D721Med (cell line): ENCODE measurements at regions not wholly inside any gene's neighbourhood (a gene's known extent, or its start where the extent isn't known, plus 50 kb on each side); places are given as distances from the start of the nearest gene placed in this dataset.
A peak's percentile ranks its signal among the peaks of the same experiment; 100 is the strongest.

Experiments
- DNase-seq: peaks from one replicate; pipeline ENCODE4 v3.0.0; 2011; ENCODE audit warnings: low spot score; ENCODE audit not compliant: insufficient read length
- FAIRE-seq: peaks from 2 replicates; lab custom pipeline; 2011; peaks lifted over from hg19 to GRCh38; lab: Jason Lieb, UNC
- TF ChIP-seq, protein P1 (sequence below): IDR thresholded peaks from 2 replicates; pipeline ENCODE4 v1.5.1; 2012; ENCODE audit warnings: mild to moderate bottlenecking, control low read depth; ENCODE audit not compliant: insufficient read depth; ENCODE audit errors: missing control alignments

DNA sequence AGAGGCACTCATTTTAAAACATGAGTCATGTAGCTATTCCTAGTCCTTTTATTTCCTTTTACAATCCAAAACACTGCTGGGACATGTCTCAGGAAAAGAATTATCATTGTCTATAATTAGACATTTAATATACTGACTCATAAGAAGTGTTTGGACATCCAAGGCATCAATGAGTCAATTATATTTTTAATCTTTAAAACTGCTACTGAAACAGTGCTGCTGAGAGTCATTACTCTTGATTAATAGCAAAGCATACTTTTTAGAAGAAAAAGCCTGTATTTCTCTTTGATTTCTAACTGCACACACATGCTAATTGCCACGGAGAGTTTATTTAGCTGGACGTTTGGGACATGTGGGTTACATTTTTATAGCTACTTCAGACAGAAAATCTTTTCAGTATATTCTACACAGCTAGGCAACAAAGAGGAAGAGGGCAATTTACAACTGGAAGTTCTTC, 1249.0 kb upstream of the CDH18 start:
- peak; percentile 85 for FAIRE-seq
- no peak for DNase-seq
- TF ChIP-seq, protein P1, sequence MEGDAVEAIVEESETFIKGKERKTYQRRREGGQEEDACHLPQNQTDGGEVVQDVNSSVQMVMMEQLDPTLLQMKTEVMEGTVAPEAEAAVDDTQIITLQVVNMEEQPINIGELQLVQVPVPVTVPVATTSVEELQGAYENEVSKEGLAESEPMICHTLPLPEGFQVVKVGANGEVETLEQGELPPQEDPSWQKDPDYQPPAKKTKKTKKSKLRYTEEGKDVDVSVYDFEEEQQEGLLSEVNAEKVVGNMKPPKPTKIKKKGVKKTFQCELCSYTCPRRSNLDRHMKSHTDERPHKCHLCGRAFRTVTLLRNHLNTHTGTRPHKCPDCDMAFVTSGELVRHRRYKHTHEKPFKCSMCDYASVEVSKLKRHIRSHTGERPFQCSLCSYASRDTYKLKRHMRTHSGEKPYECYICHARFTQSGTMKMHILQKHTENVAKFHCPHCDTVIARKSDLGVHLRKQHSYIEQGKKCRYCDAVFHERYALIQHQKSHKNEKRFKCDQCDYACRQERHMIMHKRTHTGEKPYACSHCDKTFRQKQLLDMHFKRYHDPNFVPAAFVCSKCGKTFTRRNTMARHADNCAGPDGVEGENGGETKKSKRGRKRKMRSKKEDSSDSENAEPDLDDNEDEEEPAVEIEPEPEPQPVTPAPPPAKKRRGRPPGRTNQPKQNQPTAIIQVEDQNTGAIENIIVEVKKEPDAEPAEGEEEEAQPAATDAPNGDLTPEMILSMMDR, result no peak

DNA sequence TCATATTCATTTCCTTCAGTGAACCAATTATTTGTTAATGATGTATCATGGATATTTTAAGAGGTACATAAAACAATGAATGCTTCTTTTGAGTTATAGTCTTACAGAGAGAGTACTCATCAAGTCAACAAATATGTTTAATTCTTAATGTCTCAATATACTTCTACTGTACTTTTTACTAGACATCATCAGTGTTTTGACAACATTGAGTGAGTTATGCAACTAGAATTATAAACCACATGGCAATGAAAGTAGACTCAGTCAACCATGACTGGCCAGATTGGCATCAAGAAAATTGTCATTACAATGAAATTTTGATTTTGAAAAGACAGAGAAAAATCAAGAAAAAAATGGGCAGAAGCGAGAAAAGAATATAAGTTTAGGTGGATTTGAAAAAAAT, 1248.1 kb upstream of the CDH18 start:
- DNase-seq (no peak), FAIRE-seq (no peak)
- TF ChIP-seq, protein P1, result no peak

DNA sequence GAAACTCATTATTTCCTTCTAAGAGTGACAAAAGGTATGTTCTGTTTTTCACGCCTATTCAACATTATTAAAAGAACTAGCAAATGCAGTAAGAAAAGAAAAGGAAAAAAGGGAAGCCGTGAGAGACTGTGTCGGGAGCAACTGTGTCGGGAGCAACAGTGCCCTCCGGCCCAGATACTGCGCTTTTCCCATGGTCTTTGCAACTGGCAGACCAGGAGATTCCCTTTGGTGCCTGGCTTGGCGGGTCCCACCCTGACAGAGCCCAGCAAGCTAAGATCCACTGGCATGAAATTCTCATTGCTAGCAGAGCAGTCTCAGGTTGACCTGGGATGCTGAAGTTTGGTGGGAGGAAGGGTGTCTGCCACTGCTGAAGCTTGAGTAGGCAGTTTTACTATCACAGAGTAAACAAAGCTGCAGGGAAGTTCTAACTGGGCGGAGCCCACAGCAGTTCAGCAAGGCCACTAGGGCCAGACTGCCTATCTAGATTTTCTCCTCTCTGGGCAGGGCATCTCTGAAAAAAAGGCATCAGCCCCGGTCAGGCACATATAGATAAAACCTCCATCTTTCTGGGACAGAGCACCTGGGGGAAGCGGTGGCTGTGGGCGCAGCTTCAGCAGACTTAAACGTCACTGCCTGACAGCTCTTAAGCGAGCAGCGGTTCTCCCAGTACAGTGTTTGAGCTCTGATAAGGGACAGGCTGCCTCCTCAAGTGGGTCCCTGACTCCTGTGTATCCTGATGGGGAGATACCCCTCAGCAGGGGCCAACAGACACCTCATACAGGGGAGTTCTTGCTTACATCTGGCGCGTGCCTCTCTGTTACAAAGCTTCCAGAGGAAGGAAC, 1237.4 kb upstream of the CDH18 start:
- DNase-seq (no peak), FAIRE-seq (no peak)
- TF ChIP-seq, protein P1, result no peak

- TF ChIP-seq, protein P1, result no peak
- DNase-seq, result no peak
- FAIRE-seq, result no peak
Measured at GRCh38 chr5:21221616-21222015, 1233.6 kb upstream of the CDH18 start.

- FAIRE-seq (no peak), DNase-seq (no peak)
- TF ChIP-seq, protein P1, result no peak
Measured at GRCh38 chr5:21219966-21220365, 1232.0 kb upstream of the CDH18 start.

- no peak for FAIRE-seq
- DNase-seq, result no peak
- TF ChIP-seq, protein P1, result no peak
Measured at GRCh38 chr5:21219251-21219650, 1231.3 kb upstream of the CDH18 start.

GRCh38 chr5:21212026-21212425, 1224.0 kb upstream of the CDH18 start:
- DNase-seq (no peak), FAIRE-seq (no peak)
- TF ChIP-seq, protein P1, result no peak
